ENCODE measurements at regions not wholly inside any gene's neighbourhood (a gene's known extent, or its start where the extent isn't known, plus 50 kb on each side); places are given as distances from the start of the nearest gene placed in this dataset.

DNA sequence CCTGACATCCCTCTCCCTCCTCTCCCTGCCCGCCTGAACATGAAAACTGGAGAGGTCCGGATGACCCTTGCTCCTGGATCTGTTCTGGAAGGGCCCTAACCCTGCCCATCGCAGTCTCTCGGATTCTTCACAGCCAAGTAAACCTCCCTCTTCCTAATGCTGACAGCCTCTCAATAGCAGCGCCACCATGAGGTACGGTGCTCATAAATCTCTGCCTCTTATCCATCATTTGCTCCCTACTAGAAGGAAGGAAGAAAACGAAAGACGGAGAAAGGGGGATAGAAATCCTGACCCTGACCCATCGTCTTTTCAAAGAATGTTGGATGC lies 257.9 kb downstream of the BCL11A start:
- TF ChIP-seq ELF4 (IDR thresholded peaks at IDR 0.05) (no peak), FOXA1 (IDR thresholded peaks at IDR 0.05) (no peak), L3MBTL2 (conservative IDR thresholded peaks at IDR 0.05) (no peak), BHLHE40 (IDR thresholded peaks at IDR 0.05; ENCODE audit: borderline replicate concordance) (no peak), FOXK2 (IDR thresholded peaks at IDR 0.05) (no peak), SP1 (IDR thresholded peaks at IDR 0.05) (no peak), CTBP1 (IDR thresholded peaks at IDR 0.05; ENCODE audit: borderline replicate concordance) (no peak)

Data from HEK293T (cell line).